Activated CD8-positive, alpha-beta T cell treated with anti-CD3 and anti-CD28 coated beads for 36 hours (primary cell): ENCODE measurements at regions not wholly inside any gene's neighbourhood (a gene's known extent, or its start where the extent isn't known, plus 50 kb on each side); places are given as distances from the start of the nearest gene placed in this dataset.

ENCODE experiments used
- ATAC-seq: fragments of 200-7000 bp; cut with Tn5 transposase; one replicate; pipeline ENCODE4 v1.10.0; 2021; ENCODE audit warnings: mild to moderate bottlenecking, moderate library complexity
- CTCF ChIA-PET: fragments of 350-600 bp; sonication (Branson Sonifier 250); formaldehyde crosslinking; loops from one replicate; lab custom pipeline; 2021; ENCODE audit warnings: antibody characterized with exemption; lab: Charles Lee
- POLR2A ChIA-PET: fragments of 350-600 bp; sonication (Branson Sonifier 250); formaldehyde crosslinking; loops from one replicate; lab custom pipeline; 2021; ENCODE audit warnings: antibody characterized with exemption; lab: Charles Lee
- DNase-seq: peaks from one replicate; pipeline ENCODE4 v3.0.0-alpha.2; 2020
- H3K27ac Mint-ChIP-seq: one replicate; pipeline ENCODE4 v1.8.0; 2021; ENCODE audit warnings: mild to moderate bottlenecking, mixed read lengths
- H3K27me3 Mint-ChIP-seq: one replicate; pipeline ENCODE4 v1.8.0; 2021; ENCODE audit warnings: mixed read lengths
- H3K36me3 Mint-ChIP-seq: one replicate; pipeline ENCODE4 v1.8.0; 2021; ENCODE audit warnings: low read depth, mixed read lengths
- H3K4me1 Mint-ChIP-seq: one replicate; pipeline ENCODE4 v1.8.0; 2021; ENCODE audit warnings: low read depth, mixed read lengths
- H3K4me3 Mint-ChIP-seq: one replicate; pipeline ENCODE4 v1.8.0; 2021; ENCODE audit warnings: mild to moderate bottlenecking, moderate library complexity, mixed read lengths
- H3K9me3 Mint-ChIP-seq: one replicate; pipeline ENCODE4 v1.8.0; 2021; ENCODE audit warnings: mixed read lengths
- intact Hi-C: fragments of 100-400 bp; cut with micrococcal nuclease; formaldehyde crosslinking; loops from one replicate; pipeline ENCODE4 v1.10.0; 2022
- TF ChIP-seq, protein P1 (sequence below): fragments of 200-600 bp; IDR thresholded peaks from one replicate; pipeline ENCODE4 v1.8.0; 2022; ENCODE audit warnings: antibody characterized with exemption, mild to moderate bottlenecking

DNA sequence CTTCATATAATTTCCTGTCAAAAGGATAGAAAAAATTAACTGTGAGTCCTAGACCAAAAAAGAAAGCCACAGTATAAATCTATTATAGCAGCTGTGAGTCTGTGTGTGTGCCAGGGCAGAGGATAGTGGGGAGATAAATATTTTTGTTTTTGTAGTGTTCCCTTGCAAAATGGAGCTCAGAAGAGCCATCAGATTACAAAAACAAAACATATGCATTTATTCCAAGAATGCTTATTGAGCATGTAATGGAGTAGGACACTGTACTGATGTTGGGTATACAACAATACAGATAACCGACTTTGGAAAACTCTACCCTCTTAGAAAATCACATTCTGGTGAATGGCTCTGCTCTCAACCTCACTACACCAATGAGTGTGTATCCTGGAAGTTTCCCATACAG lies 111.0 kb downstream of the DMAC1 start:
- Mint-ChIP-seq H3K27ac (no peak overlapping the region), H3K4me1 (no peaks in the 10 kb centered on the region), H3K9me3 (no peaks in the 10 kb centered on the region), H3K27me3 (peaks cover 2% of the 10 kb centered on the region), H3K4me3 (no peak overlapping the region), H3K36me3 (no peaks in the 10 kb centered on the region)
- intact Hi-C loops: no loop called here
- ATAC-seq: no peak
- ChIA-PET CTCF (no interaction called here), POLR2A (no interaction called here)
- TF ChIP-seq, protein P1, sequence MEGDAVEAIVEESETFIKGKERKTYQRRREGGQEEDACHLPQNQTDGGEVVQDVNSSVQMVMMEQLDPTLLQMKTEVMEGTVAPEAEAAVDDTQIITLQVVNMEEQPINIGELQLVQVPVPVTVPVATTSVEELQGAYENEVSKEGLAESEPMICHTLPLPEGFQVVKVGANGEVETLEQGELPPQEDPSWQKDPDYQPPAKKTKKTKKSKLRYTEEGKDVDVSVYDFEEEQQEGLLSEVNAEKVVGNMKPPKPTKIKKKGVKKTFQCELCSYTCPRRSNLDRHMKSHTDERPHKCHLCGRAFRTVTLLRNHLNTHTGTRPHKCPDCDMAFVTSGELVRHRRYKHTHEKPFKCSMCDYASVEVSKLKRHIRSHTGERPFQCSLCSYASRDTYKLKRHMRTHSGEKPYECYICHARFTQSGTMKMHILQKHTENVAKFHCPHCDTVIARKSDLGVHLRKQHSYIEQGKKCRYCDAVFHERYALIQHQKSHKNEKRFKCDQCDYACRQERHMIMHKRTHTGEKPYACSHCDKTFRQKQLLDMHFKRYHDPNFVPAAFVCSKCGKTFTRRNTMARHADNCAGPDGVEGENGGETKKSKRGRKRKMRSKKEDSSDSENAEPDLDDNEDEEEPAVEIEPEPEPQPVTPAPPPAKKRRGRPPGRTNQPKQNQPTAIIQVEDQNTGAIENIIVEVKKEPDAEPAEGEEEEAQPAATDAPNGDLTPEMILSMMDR: no peak
- no peak for DNase-seq

- H3K27me3 Mint-ChIP-seq: no peaks in the 10 kb centered on the region
- no peaks in the 10 kb centered on the region for H3K36me3 Mint-ChIP-seq
- H3K9me3 Mint-ChIP-seq: no peaks in the 10 kb centered on the region
- ChIA-PET POLR2A (no interaction called here), CTCF (interaction anchor here (1.5 to 1.7 kb wide), 2 partner anchors 17 to 20 kb away, joined by 5 to 6 read pairs; no protein-coding TSS in a partner anchor)
- H3K27ac Mint-ChIP-seq: no peak overlapping the region
- TF ChIP-seq, protein P1: no peak
- H3K4me1 Mint-ChIP-seq: no peaks in the 10 kb centered on the region
- ATAC-seq (no peak), DNase-seq (no peak)
- intact Hi-C loops: no loop called here
- no peak overlapping the region for H3K4me3 Mint-ChIP-seq
These were observed 122.9 kb downstream of the DMAC1 start for GRCh38 chr9:7676609-7677156.

DNA sequence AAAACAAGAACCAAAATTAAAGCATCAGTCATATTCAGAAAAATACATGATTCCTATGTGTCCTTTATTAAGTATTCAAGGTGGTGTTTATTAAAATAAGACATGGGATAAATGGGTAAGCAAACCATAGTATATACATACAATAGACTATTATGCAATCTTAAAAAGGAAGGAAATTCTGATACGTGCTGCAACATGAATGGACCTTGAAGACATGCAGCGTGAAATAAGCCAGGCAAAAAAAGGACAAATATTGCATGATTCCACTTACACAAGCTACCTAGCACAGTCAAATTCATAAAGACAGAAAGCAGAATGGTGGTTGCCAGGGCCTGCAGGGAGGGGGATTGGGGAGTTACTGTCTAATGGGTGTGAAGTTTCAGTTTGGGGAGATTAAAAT lies 127.7 kb downstream of the DMAC1 start:
- TF ChIP-seq, protein P1: no peak
- intact Hi-C loops: no loop called here
- POLR2A ChIA-PET: no interaction called here
- Mint-ChIP-seq H3K9me3 (no peaks in the 10 kb centered on the region), H3K27ac (no peak overlapping the region), H3K36me3 (no peaks in the 10 kb centered on the region), H3K4me3 (no peak overlapping the region), H3K27me3 (no peaks in the 10 kb centered on the region), H3K4me1 (no peaks in the 10 kb centered on the region)
- CTCF ChIA-PET: no interaction called here
- ATAC-seq (no peak), DNase-seq (no peak)

- TF ChIP-seq, protein P1: no peak
- CTCF ChIA-PET: no interaction called here
- H3K27ac Mint-ChIP-seq: no peak overlapping the region
- intact Hi-C loops: no loop called here
- H3K9me3 Mint-ChIP-seq: no peaks in the 10 kb centered on the region
- POLR2A ChIA-PET: no interaction called here
- no peaks in the 10 kb centered on the region for H3K4me1 Mint-ChIP-seq
- no peak overlapping the region for H3K4me3 Mint-ChIP-seq
- DNase-seq (no peak), ATAC-seq (no peak)
- no peaks in the 10 kb centered on the region for H3K36me3 Mint-ChIP-seq
- peaks cover 5% of the 10 kb centered on the region for H3K27me3 Mint-ChIP-seq
These were observed 131.0 kb downstream of the DMAC1 start for GRCh38 chr9:7668541-7668940.

- ATAC-seq: no peak
- H3K27me3 Mint-ChIP-seq: peaks cover 5% of the 10 kb centered on the region
These were observed 133.7 kb downstream of the DMAC1 start for GRCh38 chr9:7665874-7666273.

More at GRCh38 chr9:7665874-7666273, 133.7 kb downstream of the DMAC1 start:
- intact Hi-C loops: no loop called here
- TF ChIP-seq, protein P1: no peak
- Mint-ChIP-seq H3K4me3 (no peak overlapping the region), H3K4me1 (no peaks in the 10 kb centered on the region), H3K27ac (no peak overlapping the region), H3K9me3 (no peaks in the 10 kb centered on the region), H3K36me3 (no peaks in the 10 kb centered on the region)
- ChIA-PET CTCF (no interaction called here), POLR2A (no interaction called here)
- no peak for DNase-seq
